ENCODE measurements at regions not wholly inside any gene's neighbourhood (a gene's known extent, or its start where the extent isn't known, plus 50 kb on each side); places are given as distances from the start of the nearest gene placed in this dataset.

DNA sequence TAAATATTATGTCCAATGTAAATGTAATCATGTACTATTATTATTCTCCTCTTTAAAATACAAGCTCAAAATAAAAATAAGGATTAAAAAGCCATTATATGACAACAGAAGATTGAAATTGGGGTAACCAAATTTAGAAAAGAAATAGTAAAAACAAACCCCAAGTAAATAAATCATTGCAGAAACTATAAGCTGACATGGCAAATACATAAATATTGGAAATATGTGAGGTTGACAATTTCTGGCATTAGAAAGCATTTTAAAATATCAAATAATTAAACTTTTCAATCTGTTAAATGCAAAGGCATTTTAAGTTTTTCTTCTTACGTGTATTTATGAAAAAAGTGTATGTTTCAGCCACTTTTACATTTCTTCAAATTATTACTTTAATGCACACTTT lies 394.7 kb upstream of the DACH1 start:
- no peaks in the 10 kb centered on the region for H3K4me1 ChIP-seq (ENCODE audit: low read depth, poor library complexity, severe bottlenecking)
- H3K4me3 ChIP-seq (IDR thresholded peaks at IDR 0.05; ENCODE audit: insufficient read depth, low read depth, low read length) = no peak overlapping the region
- TF ChIP-seq, protein P1, sequence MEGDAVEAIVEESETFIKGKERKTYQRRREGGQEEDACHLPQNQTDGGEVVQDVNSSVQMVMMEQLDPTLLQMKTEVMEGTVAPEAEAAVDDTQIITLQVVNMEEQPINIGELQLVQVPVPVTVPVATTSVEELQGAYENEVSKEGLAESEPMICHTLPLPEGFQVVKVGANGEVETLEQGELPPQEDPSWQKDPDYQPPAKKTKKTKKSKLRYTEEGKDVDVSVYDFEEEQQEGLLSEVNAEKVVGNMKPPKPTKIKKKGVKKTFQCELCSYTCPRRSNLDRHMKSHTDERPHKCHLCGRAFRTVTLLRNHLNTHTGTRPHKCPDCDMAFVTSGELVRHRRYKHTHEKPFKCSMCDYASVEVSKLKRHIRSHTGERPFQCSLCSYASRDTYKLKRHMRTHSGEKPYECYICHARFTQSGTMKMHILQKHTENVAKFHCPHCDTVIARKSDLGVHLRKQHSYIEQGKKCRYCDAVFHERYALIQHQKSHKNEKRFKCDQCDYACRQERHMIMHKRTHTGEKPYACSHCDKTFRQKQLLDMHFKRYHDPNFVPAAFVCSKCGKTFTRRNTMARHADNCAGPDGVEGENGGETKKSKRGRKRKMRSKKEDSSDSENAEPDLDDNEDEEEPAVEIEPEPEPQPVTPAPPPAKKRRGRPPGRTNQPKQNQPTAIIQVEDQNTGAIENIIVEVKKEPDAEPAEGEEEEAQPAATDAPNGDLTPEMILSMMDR (conservative IDR thresholded peaks at IDR 0.05; ENCODE audit: low read depth, low read length) = no peak
- no peak overlapping the region for H2AFZ ChIP-seq (ENCODE audit: low read depth)
- no peak overlapping the region for H3K27ac ChIP-seq
- H3K4me2 ChIP-seq = no peak overlapping the region
- no peaks in the 10 kb centered on the region for H4K20me1 ChIP-seq (ENCODE audit: insufficient read depth)
- no peaks in the 10 kb centered on the region for H3K79me2 ChIP-seq (ENCODE audit: insufficient read depth, low read depth)
- no peaks in the 10 kb centered on the region for H3K27me3 ChIP-seq (ENCODE audit: insufficient read depth, low read depth)
- H3K9ac ChIP-seq = no peak overlapping the region
- H3K36me3 ChIP-seq (ENCODE audit: insufficient read depth) = no peaks in the 10 kb centered on the region

DNA sequence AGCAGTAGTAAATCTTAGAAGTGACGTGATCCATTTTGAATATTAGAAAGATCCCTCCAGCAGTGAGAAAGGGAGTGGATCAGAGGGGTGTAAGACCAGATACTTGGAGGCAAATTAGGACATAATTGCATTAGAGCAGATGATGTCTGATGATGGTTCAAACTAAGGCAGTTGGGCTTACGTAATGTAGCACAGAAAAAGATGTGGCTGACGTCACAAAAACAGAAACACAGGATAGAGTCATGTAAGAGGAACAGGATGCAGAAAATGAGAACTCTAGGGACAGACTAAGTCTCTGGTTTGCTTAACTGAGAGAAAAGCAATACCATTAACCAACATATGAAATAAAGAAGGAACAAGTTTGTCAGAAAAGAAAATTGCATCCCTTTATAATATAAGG lies 392.5 kb upstream of the DACH1 start:
- Histone ChIP-seq H3K4me2 (no peak overlapping the region), H2AFZ (ENCODE audit: low read depth) (no peak overlapping the region)

DNA sequence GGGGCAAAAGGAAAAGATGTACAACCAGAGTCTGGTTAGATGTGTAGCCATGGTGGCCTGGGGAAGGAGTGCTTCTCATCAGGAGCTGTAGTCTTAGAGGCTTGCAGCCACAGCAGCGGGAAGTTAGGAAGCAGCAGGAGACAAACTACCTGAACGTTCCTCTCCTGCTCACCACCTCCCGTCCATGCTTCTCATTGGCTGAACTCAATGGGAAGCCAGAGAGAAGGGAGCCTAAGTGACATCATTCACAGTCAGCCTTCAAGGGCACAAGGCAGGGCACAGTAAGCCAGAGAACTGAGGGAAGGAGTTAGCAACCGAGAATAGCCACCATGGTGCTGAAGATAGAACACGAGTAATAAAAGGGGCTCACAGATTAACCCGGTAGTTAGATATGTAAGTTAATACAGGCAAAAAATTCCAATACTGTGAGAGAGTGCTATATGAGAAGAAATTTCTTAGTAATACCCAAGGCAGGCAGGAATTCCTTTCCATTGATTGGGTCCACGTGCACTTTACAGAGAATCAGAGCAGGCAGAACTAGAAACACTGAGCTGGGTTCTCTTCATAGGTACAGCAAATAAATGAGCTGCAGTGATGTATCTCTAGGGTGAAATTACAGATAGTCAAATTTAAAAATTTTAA lies 391.5 kb upstream of the DACH1 start:
- Histone ChIP-seq H4K20me1 (ENCODE audit: insufficient read depth) (no peaks in the 10 kb centered on the region), H3K9ac (no peak overlapping the region), H3K27ac (no peak overlapping the region), H2AFZ (ENCODE audit: low read depth) (no peak overlapping the region), H3K4me3 (IDR thresholded peaks at IDR 0.05; ENCODE audit: insufficient read depth, low read depth, low read length) (no peak overlapping the region), H3K4me2 (no peak overlapping the region), H3K4me1 (ENCODE audit: low read depth, poor library complexity, severe bottlenecking) (no peaks in the 10 kb centered on the region), H3K79me2 (ENCODE audit: insufficient read depth, low read depth) (no peaks in the 10 kb centered on the region), H3K36me3 (ENCODE audit: insufficient read depth) (no peaks in the 10 kb centered on the region), H3K27me3 (ENCODE audit: insufficient read depth, low read depth) (no peaks in the 10 kb centered on the region)
- TF ChIP-seq, protein P1 (conservative IDR thresholded peaks at IDR 0.05; ENCODE audit: low read depth, low read length) = no peak

More for the DNA sequence above, 392.5 kb upstream of the DACH1 start:
- Histone ChIP-seq H3K9ac (no peak overlapping the region), H3K27me3 (ENCODE audit: insufficient read depth, low read depth) (no peaks in the 10 kb centered on the region), H3K4me1 (ENCODE audit: low read depth, poor library complexity, severe bottlenecking) (no peaks in the 10 kb centered on the region), H3K4me3 (IDR thresholded peaks at IDR 0.05; ENCODE audit: insufficient read depth, low read depth, low read length) (no peak overlapping the region), H3K27ac (no peak overlapping the region), H4K20me1 (ENCODE audit: insufficient read depth) (no peaks in the 10 kb centered on the region), H3K79me2 (ENCODE audit: insufficient read depth, low read depth) (no peaks in the 10 kb centered on the region), H3K36me3 (ENCODE audit: insufficient read depth) (no peaks in the 10 kb centered on the region)
- TF ChIP-seq, protein P1 (conservative IDR thresholded peaks at IDR 0.05; ENCODE audit: low read depth, low read length) = no peak

DNA sequence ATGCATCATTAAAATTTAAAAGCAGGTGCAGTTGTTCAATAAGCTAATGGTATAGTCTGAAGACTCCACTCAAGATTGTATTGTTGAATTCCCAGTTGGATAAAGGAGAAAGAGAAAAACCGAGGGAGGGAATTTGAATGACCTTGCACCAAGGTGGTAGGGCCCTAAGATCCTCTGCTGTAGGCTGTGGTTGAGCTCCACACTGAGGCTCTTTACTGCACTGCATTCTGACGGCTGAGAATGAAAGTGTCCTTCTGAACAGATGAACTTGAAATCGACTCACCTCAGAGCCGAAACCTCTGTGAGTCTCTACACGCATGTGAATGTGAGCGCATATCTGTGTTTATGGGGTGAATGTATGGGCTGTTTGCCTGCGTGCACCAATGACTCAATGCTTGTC lies 388.9 kb upstream of the DACH1 start:
- Histone ChIP-seq H3K4me2 (no peak overlapping the region), H3K27ac (no peak overlapping the region), H3K9ac (no peak overlapping the region), H3K36me3 (ENCODE audit: insufficient read depth) (no peaks in the 10 kb centered on the region), H3K4me1 (ENCODE audit: low read depth, poor library complexity, severe bottlenecking) (no peaks in the 10 kb centered on the region), H3K27me3 (ENCODE audit: insufficient read depth, low read depth) (no peaks in the 10 kb centered on the region), H3K79me2 (ENCODE audit: insufficient read depth, low read depth) (no peaks in the 10 kb centered on the region), H2AFZ (ENCODE audit: low read depth) (no peak overlapping the region), H4K20me1 (ENCODE audit: insufficient read depth) (no peaks in the 10 kb centered on the region), H3K4me3 (IDR thresholded peaks at IDR 0.05; ENCODE audit: insufficient read depth, low read depth, low read length) (no peak overlapping the region)
- TF ChIP-seq, protein P1 (conservative IDR thresholded peaks at IDR 0.05; ENCODE audit: low read depth, low read length) = no peak
